Right lung (tissue), 2 donors: ENCODE measurements at regions not wholly inside any gene's neighbourhood (a gene's known extent, or its start where the extent isn't known, plus 50 kb on each side); places are given as distances from the start of the nearest gene placed in this dataset.
A peak's percentile ranks its signal among the peaks of the same experiment; 100 is the strongest.
"Not testable (repeated sequence)": the region's sequence is repeated elsewhere in the genome, so short reads cannot be mapped to it uniquely, and the experiment has no call there.

Source experiments
- DNase-seq, 2 donors: peaks; one replicate each; pipeline ENCODE4 v3.0.0-alpha.2; 2013

DNA sequence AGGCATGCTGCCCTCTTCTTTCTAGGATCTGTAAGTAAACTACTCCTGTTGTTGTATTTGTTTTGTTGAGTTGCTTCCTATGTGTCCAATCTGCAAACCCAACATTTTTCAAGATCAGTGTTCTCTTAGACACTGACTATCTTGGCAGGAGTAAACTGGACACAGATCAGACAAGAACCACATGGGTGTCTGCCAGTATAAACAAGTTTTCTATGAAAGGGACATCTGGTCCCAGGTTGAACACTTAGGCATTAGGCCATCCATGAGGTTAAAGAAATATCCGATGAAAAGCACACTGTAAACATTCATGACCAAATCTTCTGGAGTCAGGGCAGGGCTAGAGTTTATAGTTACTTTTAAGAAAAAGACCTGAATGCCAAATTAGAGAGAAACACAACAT is 441.8 kb downstream of the NYAP2 start:
- DNase-seq, result no peak

- DNase-seq, result no peak
Measured at GRCh38 chr2:225837328-225837727, 437.8 kb downstream of the NYAP2 start.

DNA sequence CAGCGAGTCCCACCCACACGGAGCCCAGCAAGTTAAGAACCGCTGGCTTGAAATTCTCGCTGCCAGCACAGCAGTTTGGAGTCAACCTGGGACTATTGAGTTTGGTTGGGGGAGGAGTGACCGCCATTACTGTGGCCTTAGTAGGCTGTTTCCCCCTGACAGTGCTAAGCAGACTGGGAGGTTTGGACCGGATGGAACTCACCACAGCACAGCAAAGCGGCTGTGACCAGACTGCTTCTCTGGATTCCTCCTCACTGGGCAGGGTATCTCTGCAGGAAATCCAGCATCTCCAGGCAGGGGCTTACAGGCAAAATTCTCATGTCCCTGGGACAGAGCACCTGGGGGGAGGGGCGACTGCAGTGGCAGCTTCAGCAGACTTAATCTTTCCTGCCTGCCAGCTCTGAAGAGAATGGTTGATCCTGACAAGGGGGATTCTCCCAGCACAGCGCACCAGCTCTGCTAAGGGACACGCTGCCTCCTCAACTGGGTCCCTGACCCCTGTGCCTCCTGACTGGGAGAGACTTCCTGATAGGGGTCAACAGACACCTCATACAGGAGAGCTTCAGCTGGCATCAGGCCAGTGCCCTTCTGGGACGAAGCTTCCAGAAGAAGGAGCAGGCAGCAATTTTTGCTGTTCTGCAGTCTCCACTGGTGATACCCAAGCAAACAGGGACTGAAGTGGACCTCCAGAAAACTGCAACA is 425.4 kb downstream of the NYAP2 start:
- DNase-seq, result no peak

- no peak for DNase-seq
Measured at GRCh38 chr2:225821351-225821750, 421.8 kb downstream of the NYAP2 start.

GRCh38 chr2:225820826-225821225 is 421.3 kb downstream of the NYAP2 start:
- DNase-seq, result no peak

- no peak for DNase-seq
Measured at GRCh38 chr2:225814554-225814953, 415.0 kb downstream of the NYAP2 start.

- DNase-seq, result no peak
Measured at GRCh38 chr2:225806105-225806504, 406.6 kb downstream of the NYAP2 start.

DNA sequence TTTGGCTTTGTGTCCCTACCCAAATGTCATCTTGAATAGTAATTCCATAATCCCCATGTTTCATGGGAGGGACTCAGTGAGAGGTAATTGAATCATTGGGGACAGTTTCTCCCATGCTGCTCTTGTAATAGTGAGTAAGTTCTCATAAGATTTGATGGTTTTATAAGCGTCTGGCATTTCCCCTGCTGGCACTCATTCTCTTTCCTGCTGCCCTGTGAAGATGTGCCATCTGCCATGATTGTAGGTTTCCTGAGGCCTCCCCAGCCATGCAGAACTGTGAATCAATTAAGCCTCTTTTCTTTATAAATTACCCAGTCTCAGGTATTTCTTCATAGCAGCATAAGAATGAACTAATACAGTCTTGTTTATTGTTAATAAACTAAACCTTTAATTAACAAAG is 402.6 kb downstream of the NYAP2 start:
- DNase-seq, result not testable (repeated sequence)

GRCh38 chr2:225797394-225797793 is 397.9 kb downstream of the NYAP2 start:
- no peak for DNase-seq

GRCh38 chr2:225794652-225795400 is 395.3 kb downstream of the NYAP2 start:
- no peak for DNase-seq

- DNase-seq, result no peak
Measured at GRCh38 chr2:225793736-225794550, 394.4 kb downstream of the NYAP2 start.

GRCh38 chr2:225788571-225789094 is 389.1 kb downstream of the NYAP2 start:
- no peak for DNase-seq

DNA sequence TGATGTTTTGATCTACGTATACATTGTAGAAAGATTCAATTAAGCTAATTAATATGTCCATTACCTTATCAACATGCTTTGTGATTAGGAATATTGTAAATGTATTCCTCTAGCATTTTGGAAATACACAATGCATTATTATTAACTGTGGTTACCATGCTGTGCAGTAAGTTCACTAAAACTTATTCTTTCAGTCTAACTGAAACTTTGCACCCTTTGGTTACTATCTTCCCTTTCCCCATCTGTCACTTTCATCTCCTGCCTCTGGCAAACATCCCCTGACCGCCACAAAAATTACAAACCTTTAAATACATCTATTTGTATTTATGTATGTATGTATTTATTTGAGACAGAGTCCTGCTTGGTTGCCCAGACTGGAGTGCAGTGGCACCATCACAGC is 388.0 kb downstream of the NYAP2 start:
- no peak for DNase-seq

DNA sequence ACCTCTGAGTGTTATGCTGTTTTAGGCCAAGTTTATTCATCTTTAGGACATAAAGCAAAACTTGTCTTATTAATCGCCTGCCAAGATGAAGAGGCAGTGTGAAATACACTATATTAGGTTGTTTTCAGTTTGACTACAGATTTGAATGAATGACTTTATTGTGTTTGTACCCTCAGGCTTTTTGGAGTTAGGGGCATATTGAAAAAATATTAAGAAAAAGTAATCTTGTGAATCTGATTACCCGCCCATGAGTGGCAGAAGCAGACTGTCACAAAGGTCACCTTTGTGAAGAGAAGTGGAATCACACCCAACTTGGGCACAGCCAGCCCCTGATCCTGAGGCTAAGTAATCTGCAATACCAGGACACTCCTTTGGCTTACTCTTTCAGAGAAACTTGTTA is 382.5 kb downstream of the NYAP2 start:
- DNase-seq, result no peak

DNA sequence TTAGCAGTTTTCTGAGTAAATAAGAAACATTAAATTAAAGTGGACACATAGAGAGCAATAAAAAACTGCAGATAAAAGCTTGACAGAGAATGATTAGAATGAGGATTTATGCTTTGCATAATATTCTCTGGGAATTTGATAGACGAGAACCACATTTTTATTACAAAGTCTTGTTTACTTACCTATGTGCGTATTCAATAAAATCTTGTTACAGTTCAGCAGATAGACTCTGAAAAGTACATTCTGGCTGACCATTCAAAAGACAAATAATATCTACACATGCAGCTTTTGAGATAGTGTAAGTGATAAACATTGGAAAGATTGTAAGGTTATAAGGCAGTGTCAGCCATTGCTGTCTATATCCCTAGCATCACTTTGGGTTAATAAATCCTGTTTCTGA is 381.6 kb downstream of the NYAP2 start:
- DNase-seq, result no peak

DNA sequence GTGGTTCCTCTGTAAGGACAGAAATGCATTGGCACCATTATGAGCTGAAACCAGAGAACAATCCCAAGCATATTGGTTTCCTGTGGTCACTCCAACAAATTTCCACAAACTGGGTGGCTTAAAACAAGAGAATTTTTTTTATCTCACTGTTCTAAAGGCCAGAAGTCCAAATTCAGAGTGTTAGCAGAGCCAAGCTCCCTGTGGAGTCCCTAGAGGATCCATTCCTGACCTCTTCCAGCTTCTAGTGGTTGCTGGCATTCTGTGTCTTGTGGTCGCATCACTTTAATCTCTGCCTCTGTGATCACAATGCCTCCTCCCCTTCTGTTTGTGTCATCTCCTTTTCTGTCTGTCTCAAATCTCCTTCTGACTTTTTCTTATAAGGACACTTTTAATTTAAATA is 380.3 kb downstream of the NYAP2 start:
- no peak for DNase-seq

- DNase-seq, result peak; percentile 65 to 70
Measured at GRCh38 chr2:225773148-225773547, 373.6 kb downstream of the NYAP2 start.

DNA sequence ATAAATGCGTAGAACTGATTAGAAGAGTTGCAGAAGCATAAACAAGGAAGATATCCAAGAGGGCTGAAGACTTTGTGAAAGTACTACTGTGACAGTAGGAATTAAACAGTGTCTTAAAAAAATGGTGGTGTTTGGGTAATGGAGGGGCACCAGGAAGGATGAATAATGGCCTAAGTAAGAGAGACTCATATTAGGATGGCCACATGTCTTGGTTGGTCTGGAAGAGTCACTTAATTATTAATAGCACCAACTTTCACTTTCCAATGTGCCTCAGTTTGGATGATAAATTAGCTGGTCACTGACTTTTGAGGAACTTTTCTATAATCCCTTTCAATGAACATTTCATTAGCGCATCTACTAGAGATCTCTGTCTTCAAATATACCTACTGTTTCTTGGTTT is 372.2 kb downstream of the NYAP2 start:
- DNase-seq, result no peak

DNA sequence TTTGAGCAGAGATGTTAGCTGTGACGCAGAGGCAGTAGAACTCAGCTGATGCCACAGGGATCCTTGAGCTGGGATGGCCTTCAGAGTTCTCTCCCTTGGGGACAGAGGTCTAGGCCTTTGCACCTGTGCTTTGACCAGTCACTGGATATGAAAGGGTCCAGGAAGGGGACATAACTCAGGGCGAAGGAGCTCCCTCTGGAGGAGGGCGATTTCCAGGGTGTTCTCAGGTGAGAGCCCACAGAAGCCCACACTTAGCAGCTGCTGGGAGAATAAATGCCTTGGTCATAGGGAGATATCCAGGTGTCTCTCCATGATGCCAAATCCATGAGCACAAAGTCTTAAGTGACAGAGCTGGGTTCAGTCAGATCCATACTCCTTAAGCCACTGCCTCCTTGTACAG is 369.2 kb downstream of the NYAP2 start:
- no peak for DNase-seq

- no peak for DNase-seq
Measured at GRCh38 chr2:225766431-225766830, 366.9 kb downstream of the NYAP2 start.

- no peak for DNase-seq
Measured at GRCh38 chr2:225765820-225766219, 366.3 kb downstream of the NYAP2 start.

DNA sequence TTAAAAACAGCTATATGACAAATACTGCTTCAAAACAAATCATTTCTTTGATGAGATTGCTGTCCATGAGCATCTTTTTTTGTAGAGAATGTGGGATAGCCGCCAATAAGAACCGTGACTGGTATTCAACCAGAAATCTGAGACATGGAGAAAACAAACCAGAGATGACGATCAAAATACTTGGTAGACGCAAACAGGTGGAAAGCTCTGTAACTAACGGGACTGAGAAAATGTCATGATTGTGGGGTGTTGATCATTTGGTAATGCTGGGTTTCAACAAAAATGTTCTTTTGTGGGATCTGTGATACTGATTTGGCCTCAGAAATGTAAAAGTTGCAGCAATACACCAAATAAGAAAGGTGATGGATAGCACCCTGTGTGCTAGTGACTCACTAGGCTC is 364.8 kb downstream of the NYAP2 start:
- DNase-seq, result no peak

DNA sequence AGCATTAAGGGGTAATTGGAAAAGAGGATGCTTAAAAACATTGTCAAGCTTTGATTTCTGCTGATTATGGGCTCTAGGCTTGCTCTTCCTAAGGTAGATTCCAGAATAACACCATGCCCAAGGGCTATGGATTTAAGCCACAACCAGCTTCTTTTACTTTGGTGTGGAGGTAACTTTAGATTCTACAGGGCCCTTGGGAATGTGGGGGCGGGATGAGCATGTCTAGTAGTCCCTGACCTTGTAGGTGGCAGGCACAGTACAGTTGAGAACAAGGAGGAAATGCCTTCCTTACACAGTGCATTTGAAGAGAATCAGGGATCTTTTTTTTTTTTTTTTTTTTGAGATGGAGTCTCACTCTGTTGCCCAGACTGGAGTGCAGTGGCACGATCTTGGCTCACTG is 364.2 kb downstream of the NYAP2 start:
- DNase-seq, result no peak
